SJSA1 (cell line): ENCODE measurements at regions not wholly inside any gene's neighbourhood (a gene's known extent, or its start where the extent isn't known, plus 50 kb on each side); places are given as distances from the start of the nearest gene placed in this dataset.
"Not testable (repeated sequence)": the region's sequence is repeated elsewhere in the genome, so short reads cannot be mapped to it uniquely, and the experiment has no call there.

Experiments
- DNase-seq, 2 experiments: peaks; one replicate each; pipeline ENCODE4 v3.0.0-alpha.2; 2015 to 2020; ENCODE audit warnings: low spot score in 2 of 2, low read depth in 1 of 2
- H3K27ac ChIP-seq: fragments of 250-450 bp; sonication (Bioruptor Pico); 2 replicates; pipeline ENCODE4 v1.5.1; 2020; ENCODE audit warnings: mild to moderate bottlenecking, moderate library complexity
- H3K27me3 ChIP-seq: fragments of 250-450 bp; sonication (Bioruptor Pico); replicated peaks from 2 replicates; pipeline ENCODE4 v1.5.1; 2020; ENCODE audit warnings: mild to moderate bottlenecking, moderate library complexity
- H3K36me3 ChIP-seq: fragments of 250-450 bp; sonication (Bioruptor Pico); 2 replicates; pipeline ENCODE4 v1.5.1; 2020; ENCODE audit warnings: mild to moderate bottlenecking
- H3K4me1 ChIP-seq: fragments of 250-450 bp; sonication (Bioruptor Pico); replicated peaks from 2 replicates; pipeline ENCODE4 v1.6.1; 2021; ENCODE audit warnings: mild to moderate bottlenecking
- H3K4me3 ChIP-seq: fragments of 250-450 bp; sonication (Bioruptor Pico); 2 replicates; pipeline ENCODE4 v1.5.1; 2020; ENCODE audit warnings: mild to moderate bottlenecking
- H3K9me3 ChIP-seq: fragments of 250-450 bp; sonication (Bioruptor Pico); replicated peaks from 2 replicates; pipeline ENCODE4 v1.5.1; 2020; ENCODE audit warnings: mild to moderate bottlenecking

DNA sequence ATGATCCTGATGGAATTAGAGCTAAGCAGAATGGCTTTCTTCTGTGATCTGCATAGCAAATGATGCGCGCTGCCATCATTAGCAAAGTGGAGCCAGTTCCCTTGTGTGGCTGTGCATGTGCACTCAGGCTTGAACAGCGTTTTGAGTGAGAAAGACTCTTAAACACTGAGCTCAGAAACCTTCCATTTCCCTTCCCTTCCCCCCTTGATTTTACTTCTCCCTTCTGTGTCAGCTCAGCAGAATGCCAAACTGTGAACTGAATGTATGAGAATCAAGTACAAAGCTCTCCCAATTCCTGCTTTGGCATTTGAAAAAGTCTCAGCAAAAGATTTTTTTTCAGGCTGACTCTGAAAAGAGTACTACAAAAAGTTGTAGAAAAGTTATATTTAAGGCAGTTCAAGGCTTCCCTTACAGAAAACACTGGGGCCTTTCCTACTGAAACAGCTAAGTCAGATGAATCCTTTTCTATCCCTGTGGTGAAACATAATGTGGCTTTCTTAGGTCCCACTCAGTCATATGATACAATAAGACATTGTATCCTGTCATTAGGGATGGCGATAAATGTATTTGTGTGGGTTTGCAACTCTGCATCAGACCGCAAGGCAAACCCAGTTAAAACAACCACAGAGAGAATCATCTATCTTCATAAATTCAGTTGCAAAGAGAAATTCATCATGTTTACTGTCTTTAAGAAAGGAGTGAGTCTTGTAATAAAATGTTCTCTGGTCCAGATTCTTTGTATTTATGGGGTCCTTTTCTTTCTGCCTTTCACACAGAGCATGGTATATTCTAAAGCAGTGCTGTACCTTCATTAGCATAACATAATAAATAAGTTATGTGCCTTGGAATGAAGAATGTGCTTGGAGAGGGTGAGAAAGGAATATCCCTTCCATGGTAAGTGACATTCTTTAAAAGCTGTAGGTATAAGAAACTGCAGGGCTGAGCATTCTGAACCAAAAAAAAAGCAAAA lies 222.6 kb downstream of the CAAP1 start:
- H3K27me3 ChIP-seq: no peaks in the 10 kb centered on the region
- no peaks in the 10 kb centered on the region for H3K4me1 ChIP-seq
- no peaks in the 10 kb centered on the region for H3K36me3 ChIP-seq
- DNase-seq: no peak
- no peak overlapping the region for H3K27ac ChIP-seq
- no peak overlapping the region for H3K4me3 ChIP-seq
- no peaks in the 10 kb centered on the region for H3K9me3 ChIP-seq

DNA sequence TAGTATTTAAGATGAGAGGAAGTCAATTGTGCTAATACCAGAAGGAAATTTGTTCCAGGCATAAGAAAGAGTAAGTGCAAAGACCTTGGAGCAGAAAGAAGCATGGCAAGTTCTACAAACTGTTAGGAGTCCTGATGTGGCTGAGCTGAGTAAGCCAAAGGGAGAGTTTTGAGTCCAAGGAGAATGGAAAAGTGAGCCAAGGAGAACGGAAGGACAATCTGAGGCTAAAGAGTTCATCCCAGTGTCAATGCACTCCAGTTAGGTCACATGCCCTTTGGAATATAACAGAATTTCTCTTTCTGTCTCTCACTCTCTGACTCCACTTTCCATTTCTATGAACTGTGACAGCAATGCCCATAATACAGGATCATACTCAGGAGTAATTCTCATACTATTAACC lies 224.7 kb downstream of the CAAP1 start:
- no peaks in the 10 kb centered on the region for H3K9me3 ChIP-seq
- H3K27me3 ChIP-seq: no peaks in the 10 kb centered on the region
- no peak overlapping the region for H3K4me3 ChIP-seq
- no peaks in the 10 kb centered on the region for H3K36me3 ChIP-seq
- no peak for DNase-seq
- H3K4me1 ChIP-seq: no peaks in the 10 kb centered on the region
- no peak overlapping the region for H3K27ac ChIP-seq

DNA sequence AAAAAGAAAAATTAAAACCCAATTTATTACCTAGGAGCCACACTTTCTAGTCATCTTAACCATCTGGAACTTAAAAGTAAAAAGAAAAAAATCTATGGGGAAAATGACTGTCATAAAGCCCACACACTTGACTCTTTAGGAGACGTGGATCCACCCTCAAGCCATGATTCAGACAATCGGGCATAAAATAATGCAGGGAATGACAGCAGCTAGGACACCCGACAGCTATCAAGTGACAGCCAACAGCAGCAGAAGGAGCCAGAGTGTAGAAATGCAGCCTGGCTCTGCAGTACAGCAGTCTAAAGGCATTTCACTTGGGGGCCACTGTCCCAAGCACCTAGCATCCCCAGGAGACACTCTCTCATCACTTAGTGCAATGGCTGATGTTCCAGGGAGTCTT lies 226.9 kb downstream of the CAAP1 start:
- no peak for DNase-seq
- no peak overlapping the region for H3K27ac ChIP-seq
- H3K4me1 ChIP-seq: no peaks in the 10 kb centered on the region
- no peaks in the 10 kb centered on the region for H3K9me3 ChIP-seq
- H3K36me3 ChIP-seq: no peaks in the 10 kb centered on the region
- H3K27me3 ChIP-seq: no peaks in the 10 kb centered on the region
- no peak overlapping the region for H3K4me3 ChIP-seq

DNA sequence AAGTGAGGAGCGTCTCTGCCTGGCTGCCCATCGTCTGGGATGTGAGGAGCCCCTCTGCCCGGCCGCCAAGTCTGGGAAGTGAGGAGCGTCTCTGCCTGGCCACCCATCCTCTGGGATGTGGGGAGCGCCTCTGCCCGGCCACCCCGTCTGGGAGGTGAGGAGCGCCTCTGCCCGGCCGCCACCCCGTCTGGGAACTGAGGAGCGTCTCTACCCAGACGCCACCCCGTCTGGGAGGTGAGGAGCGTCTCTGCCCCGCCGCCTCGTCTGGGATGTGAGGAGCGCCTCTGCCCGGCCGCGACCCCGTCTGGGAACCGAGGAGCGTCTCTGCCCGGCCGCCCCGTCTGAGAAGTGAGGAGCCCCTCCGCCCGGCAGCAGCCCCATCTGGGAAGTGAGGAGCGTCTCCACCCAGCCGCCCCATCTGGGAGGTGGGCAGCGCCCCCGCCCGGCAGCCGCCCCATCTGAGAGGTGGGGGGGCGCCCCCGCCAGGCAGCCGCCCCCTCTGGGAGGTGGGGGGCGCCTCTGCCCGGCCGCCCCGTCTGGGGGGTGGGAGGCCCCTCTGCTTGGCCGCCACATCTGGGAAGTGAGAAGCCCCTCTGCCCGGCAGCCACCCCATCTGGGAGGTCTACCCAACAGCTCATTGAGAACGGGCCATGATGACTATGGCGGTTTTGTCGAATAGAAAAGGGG lies 228.4 kb downstream of the CAAP1 start:
- not testable (repeated sequence) for H3K4me1 ChIP-seq, DNase-seq, H3K27me3 ChIP-seq, H3K27ac ChIP-seq, H3K36me3 ChIP-seq, H3K9me3 ChIP-seq, H3K4me3 ChIP-seq

DNA sequence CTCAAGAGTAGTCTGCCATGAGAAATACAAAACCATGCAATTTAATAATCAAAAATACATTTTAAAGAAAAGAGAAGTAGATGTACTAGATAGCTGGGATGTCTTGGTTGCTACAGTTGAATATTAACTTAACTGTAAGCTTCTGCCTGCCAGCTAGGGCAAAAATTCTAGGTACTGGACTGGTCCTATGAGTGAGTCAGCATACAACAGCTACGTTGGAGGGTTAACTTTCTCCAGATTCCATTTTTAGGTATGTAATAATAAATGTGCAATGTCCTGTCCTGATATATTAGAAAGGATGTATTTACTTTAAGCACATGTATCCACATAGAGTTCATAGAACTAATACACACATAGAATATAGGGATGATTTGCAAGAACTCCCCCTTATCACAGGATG lies 230.1 kb downstream of the CAAP1 start:
- Histone ChIP-seq H3K4me1 (no peaks in the 10 kb centered on the region), H3K27ac (no peak overlapping the region), H3K36me3 (no peaks in the 10 kb centered on the region), H3K4me3 (no peak overlapping the region), H3K27me3 (no peaks in the 10 kb centered on the region), H3K9me3 (no peaks in the 10 kb centered on the region)
- DNase-seq: no peak

DNA sequence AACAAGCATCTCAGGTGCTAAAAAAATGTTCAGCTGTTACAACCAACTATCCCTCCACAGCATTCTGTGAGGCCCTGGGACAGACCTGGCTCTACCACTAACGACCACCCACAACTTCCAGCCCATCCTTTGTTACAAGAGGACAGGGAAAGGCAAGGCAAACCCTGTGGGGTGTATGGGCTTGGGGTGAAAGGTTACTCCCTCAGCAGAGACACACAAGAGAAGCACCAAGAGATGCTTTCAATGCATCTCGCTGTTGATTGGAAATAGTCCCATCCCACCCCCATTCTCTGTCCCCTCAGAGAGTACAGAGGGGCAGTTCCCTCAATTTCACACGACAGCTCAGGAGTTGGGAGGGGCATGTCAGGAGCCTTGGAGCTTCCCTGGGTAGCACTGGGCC lies 234.1 kb downstream of the CAAP1 start:
- DNase-seq: no peak
- H3K27me3 ChIP-seq: no peaks in the 10 kb centered on the region
- no peaks in the 10 kb centered on the region for H3K4me1 ChIP-seq

DNA sequence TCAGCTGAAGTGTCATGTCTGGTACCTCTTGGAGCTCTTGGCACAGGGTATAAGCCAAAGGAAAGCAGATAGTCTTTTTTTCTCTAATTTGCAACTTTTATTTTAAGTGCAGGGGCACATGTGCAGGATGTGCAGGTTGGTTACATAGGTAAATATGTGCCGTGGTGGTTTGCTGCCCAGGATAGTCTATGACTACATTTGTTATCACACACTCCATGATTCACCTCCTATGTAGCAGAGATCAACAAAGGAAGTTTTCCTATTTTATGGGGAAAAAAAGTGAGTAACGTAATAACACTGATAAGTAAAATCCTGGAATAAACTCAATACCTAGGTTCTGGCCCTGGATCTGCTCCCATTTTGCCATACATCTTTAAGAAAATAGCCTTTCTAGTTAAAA lies 234.6 kb downstream of the CAAP1 start:
- Histone ChIP-seq H3K4me3 (no peak overlapping the region), H3K9me3 (no peaks in the 10 kb centered on the region), H3K27ac (no peak overlapping the region), H3K4me1 (no peaks in the 10 kb centered on the region), H3K27me3 (no peaks in the 10 kb centered on the region), H3K36me3 (no peaks in the 10 kb centered on the region)
- DNase-seq: no peak

More for the DNA sequence above, 234.1 kb downstream of the CAAP1 start:
- Histone ChIP-seq H3K27ac (no peak overlapping the region), H3K4me3 (no peak overlapping the region), H3K36me3 (no peaks in the 10 kb centered on the region), H3K9me3 (no peaks in the 10 kb centered on the region)

DNA sequence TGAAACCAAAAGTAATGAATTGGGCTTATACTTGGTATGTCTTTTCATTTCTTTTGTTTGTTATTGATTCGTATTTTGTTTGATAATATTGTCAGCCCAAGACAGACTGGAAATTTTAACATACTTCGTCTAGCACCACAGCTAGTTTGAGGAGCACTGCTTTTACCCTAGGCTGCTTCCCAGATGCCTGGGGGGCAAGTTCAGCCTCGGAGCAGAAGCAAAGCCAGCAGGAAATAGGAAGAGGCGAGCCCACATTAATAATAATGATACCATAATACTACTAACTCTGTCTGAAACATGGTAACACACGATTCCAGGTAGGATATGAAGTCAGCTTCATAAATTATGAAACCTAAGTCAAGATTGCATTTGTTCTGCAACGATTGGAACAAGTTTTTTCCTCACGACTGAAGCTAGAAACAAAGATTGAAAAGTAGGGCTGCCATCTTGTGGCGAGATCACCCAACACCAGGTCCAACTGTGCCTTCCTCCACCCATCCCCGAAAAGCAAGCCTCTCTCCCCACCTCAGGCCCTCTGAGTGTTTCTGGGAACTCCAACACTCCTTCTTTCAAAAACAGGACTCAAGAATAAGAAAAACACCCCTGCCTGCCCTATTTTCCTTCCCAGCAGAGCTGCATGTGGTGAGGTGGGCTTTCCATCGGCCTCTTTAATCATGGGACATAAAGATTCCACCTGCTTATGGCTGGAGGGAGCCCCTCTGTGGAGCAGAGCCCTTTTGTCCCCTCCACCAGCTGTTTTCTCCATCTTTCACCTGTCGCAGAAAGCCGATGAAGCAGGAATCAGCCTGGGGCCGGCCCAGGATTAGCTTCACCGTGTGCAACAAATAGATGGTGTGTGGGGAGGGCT lies 236.4 kb downstream of the CAAP1 start:
- no peak for DNase-seq
- H3K9me3 ChIP-seq: no peaks in the 10 kb centered on the region
- H3K27me3 ChIP-seq: no peaks in the 10 kb centered on the region
- no peaks in the 10 kb centered on the region for H3K36me3 ChIP-seq
- no peak overlapping the region for H3K4me3 ChIP-seq
- H3K4me1 ChIP-seq: no peaks in the 10 kb centered on the region
- no peak overlapping the region for H3K27ac ChIP-seq

DNA sequence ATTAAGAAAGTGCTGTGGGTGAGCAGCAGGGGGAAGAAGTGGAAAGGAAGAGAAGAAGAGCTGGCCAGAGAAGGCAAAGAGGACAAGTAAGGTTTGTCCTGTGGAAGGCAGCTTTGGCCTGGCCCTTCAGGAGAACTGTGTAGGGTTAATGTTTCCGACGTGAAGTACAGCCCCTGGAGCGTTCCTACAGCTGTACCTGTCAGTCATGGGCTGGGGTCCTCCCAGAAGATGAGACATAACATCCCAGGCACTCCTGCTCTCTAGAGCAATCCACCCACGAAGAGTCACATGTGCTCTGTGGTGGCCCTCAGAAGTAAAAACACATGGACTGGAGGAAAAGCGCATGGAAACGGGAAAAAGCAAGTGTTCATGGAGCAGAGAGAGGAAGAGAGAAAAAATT lies 237.4 kb downstream of the CAAP1 start:
- H3K36me3 ChIP-seq: no peaks in the 10 kb centered on the region
- no peak overlapping the region for H3K27ac ChIP-seq
- no peaks in the 10 kb centered on the region for H3K27me3 ChIP-seq
- no peaks in the 10 kb centered on the region for H3K4me1 ChIP-seq
- no peak for DNase-seq
- H3K9me3 ChIP-seq: no peaks in the 10 kb centered on the region
- H3K4me3 ChIP-seq: no peak overlapping the region

DNA sequence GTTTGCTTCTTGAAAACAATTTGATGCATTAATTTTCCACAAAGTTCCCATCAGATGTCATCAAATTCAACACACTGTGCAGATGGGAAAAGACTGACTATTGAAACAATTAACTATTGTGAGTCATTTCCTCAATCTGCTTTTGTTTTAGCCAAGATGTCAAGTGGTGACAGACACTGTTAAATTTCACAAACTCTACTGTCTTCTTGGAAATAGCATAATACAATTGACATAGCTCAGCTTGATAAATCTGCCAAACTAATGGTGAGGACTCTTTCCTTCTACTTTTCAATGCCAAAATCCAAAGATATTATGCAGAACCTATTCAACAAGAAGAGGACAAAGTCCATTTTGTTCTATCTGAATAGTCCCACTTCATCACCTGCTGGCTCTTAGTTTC lies 242.3 kb downstream of the CAAP1 start:
- H3K4me3 ChIP-seq: no peak overlapping the region
- DNase-seq: no peak

DNA sequence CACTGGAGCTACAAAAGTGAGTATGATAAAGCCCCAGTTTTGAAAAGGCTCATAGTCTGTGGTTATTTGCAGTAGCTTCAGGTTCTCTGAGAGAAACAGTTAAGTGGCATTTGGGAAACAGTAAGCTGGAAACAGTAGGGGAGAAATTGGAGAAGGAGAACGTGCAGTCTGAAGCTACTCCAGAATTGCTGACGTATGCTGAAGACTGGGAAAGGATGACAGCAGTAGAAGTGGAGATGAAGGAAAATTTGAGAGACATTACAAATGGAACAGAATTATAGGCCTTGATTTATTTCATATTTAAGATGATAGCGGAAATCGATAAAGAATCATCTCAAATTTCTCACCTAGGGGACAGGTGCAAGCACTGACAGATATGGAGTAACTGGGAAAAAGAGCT lies 248.8 kb downstream of the CAAP1 start:
- Histone ChIP-seq H3K4me3 (no peak overlapping the region), H3K36me3 (no peaks in the 10 kb centered on the region), H3K9me3 (no peaks in the 10 kb centered on the region), H3K4me1 (no peaks in the 10 kb centered on the region), H3K27me3 (no peaks in the 10 kb centered on the region), H3K27ac (no peak overlapping the region)
- DNase-seq: no peak

More for the DNA sequence above, 242.3 kb downstream of the CAAP1 start:
- no peak overlapping the region for H3K27ac ChIP-seq
- H3K4me1 ChIP-seq: no peaks in the 10 kb centered on the region
- no peaks in the 10 kb centered on the region for H3K27me3 ChIP-seq
- no peaks in the 10 kb centered on the region for H3K9me3 ChIP-seq
- no peaks in the 10 kb centered on the region for H3K36me3 ChIP-seq

DNA sequence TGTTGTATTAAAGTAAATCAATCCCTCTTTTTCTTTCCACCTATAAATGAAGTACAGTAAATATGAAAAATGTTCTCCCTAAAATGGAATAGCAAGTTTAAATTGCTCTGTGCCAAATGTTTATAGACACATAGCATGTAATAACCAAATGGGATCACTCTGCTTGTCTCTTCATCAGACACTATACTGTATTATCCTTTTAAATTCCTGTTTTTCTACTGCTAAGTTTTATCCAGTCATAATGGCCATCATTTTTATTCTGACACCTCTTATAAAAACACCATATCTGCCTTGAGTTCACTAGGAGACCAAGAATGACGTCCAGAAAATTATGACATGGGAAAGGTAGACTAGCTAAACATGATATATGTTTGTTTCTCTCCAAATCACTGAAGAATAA lies 252.8 kb downstream of the CAAP1 start:
- H3K36me3 ChIP-seq: no peaks in the 10 kb centered on the region
- no peak for DNase-seq
- H3K27ac ChIP-seq: no peak overlapping the region
- no peaks in the 10 kb centered on the region for H3K27me3 ChIP-seq
- no peak overlapping the region for H3K4me3 ChIP-seq
- no peaks in the 10 kb centered on the region for H3K4me1 ChIP-seq
- no peaks in the 10 kb centered on the region for H3K9me3 ChIP-seq

DNA sequence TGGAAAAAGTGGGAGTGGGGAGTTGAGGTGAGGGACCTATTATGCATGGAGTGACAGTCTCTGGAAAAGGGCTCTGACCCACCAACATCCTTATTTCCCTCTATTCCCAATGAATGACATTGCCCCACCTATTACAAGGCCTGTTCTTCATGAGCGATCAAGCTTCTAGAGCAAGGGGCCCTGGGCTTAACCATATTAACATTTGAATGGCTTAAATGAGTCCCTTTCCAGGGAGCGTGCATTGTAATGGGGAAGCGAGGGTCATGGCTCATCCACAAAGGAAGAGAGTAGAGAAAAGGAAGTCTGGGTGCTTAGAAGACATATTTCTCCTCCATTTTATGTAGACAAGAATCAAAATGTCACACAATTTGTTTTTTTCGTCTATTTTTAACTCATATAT lies 255.5 kb downstream of the CAAP1 start:
- Histone ChIP-seq H3K9me3 (no peaks in the 10 kb centered on the region), H3K27me3 (no peaks in the 10 kb centered on the region), H3K27ac (no peak overlapping the region), H3K4me1 (no peaks in the 10 kb centered on the region), H3K4me3 (no peak overlapping the region), H3K36me3 (no peaks in the 10 kb centered on the region)
- DNase-seq: no peak
